ENCODE measurements at regions not wholly inside any gene's neighbourhood (a gene's known extent, or its start where the extent isn't known, plus 50 kb on each side); places are given as distances from the start of the nearest gene placed in this dataset.

DNA sequence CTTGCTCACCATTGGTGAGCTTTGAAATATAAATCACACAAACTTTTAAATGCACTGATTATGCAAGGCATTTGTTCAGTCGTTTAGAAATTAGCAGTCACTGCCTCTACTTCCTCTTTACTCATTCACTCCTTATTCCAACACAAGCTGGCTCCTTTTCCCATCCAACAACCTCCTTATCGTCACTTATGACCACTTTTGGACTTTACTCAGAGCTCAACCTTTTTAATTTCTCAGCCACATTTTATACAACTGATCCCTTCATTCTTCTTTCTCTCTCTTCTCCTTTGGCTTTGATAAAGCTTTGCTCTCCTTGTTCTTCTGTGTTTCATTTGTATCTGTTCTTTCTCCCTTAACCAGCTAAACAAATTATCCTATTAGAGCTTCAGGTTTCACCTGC, 126.4 kb upstream of the PLEKHA5 start:
- TF ChIP-seq MYC (IDR thresholded peaks at IDR 0.05; ENCODE audit: low read depth, low read length) = no peak
- TF ChIP-seq, protein P1, sequence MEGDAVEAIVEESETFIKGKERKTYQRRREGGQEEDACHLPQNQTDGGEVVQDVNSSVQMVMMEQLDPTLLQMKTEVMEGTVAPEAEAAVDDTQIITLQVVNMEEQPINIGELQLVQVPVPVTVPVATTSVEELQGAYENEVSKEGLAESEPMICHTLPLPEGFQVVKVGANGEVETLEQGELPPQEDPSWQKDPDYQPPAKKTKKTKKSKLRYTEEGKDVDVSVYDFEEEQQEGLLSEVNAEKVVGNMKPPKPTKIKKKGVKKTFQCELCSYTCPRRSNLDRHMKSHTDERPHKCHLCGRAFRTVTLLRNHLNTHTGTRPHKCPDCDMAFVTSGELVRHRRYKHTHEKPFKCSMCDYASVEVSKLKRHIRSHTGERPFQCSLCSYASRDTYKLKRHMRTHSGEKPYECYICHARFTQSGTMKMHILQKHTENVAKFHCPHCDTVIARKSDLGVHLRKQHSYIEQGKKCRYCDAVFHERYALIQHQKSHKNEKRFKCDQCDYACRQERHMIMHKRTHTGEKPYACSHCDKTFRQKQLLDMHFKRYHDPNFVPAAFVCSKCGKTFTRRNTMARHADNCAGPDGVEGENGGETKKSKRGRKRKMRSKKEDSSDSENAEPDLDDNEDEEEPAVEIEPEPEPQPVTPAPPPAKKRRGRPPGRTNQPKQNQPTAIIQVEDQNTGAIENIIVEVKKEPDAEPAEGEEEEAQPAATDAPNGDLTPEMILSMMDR (IDR thresholded peaks at IDR 0.05; ENCODE audit: extremely low read depth in 1 of 2, insufficient read depth in 1 of 2, low read depth in 1 of 2, low read length in 2 of 2) = no peak
- TF ChIP-seq POLR2AphosphoS5 (IDR thresholded peaks at IDR 0.05; ENCODE audit: insufficient read depth, low read depth, low read length) = no peak
- TF ChIP-seq POLR2A (IDR thresholded peaks at IDR 0.05; ENCODE audit: low read depth, low read length) = no peak
- no peak for TF ChIP-seq EZH2 (IDR thresholded peaks at IDR 0.05; ENCODE audit: borderline replicate concordance, low read depth, low read length, severe bottlenecking)
- no peak for TF ChIP-seq JUN (IDR thresholded peaks at IDR 0.05; ENCODE audit: borderline replicate concordance, insufficient read depth, insufficient read length, low read depth)
